ENCODE measurements at regions not wholly inside any gene's neighbourhood (a gene's known extent, or its start where the extent isn't known, plus 50 kb on each side); places are given as distances from the start of the nearest gene placed in this dataset.

GRCh38 chr11:91231226-91231625, 993.4 kb upstream of the FAT3 start:
- CTCF ChIA-PET: no interaction called here
- POLR2A ChIA-PET: no interaction called here
- DNase-seq (ENCODE audit: low read depth, low spot score): no peak

DNA sequence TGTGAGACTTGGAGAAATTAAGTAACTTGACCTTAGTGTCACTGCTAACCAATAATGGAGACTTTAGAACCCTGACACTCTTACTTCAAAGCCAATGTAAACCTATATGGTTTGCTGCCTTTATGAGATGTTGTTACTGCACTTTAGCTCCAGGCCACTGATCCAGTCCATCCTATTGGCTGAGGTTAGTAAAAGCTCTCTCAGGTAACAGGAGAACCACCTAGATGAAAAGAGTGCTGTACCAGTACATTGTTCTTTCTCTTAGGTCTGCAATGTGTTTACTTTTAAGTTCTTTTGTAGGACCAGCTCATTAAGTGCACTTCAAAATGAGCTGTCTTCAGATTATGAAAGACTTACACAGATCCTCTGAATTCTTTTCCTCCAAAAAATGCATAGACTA, 994.0 kb upstream of the FAT3 start:
- TF ChIP-seq REST (IDR thresholded peaks at IDR 0.05; ENCODE audit: insufficient read depth in 1 of 2, low read depth in 2 of 2, low read length in 1 of 2): no peak
- TF ChIP-seq, protein P1, sequence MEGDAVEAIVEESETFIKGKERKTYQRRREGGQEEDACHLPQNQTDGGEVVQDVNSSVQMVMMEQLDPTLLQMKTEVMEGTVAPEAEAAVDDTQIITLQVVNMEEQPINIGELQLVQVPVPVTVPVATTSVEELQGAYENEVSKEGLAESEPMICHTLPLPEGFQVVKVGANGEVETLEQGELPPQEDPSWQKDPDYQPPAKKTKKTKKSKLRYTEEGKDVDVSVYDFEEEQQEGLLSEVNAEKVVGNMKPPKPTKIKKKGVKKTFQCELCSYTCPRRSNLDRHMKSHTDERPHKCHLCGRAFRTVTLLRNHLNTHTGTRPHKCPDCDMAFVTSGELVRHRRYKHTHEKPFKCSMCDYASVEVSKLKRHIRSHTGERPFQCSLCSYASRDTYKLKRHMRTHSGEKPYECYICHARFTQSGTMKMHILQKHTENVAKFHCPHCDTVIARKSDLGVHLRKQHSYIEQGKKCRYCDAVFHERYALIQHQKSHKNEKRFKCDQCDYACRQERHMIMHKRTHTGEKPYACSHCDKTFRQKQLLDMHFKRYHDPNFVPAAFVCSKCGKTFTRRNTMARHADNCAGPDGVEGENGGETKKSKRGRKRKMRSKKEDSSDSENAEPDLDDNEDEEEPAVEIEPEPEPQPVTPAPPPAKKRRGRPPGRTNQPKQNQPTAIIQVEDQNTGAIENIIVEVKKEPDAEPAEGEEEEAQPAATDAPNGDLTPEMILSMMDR (IDR thresholded peaks at IDR 0.05): no peak
- TF ChIP-seq SIN3A (IDR thresholded peaks at IDR 0.05; ENCODE audit: borderline replicate concordance, insufficient read depth, low read depth, low read length): no peak
- TF ChIP-seq POLR2AphosphoS5 (IDR thresholded peaks at IDR 0.05; ENCODE audit: low read depth, low read length): no peak
- no peak for TF ChIP-seq TCF7L2 (IDR thresholded peaks at IDR 0.05; ENCODE audit: low read depth, low read length)
- H3K36me3 ChIP-seq (ENCODE audit: control insufficient read depth, insufficient read depth, low read length): no peaks in the 10 kb centered on the region

More at GRCh38 chr11:91231226-91231625, 993.4 kb upstream of the FAT3 start:
- Histone ChIP-seq H3K27ac (ENCODE audit: low read length) (no peak overlapping the region), H3K36me3 (ENCODE audit: control insufficient read depth, insufficient read depth, low read length) (no peaks in the 10 kb centered on the region), H3K9me3 (ENCODE audit: control insufficient read depth, insufficient read depth, low read depth, low read length) (peaks cover 3% of the 10 kb centered on the region; the same call in 1 of the 2 replicates), H3K4me1 (ENCODE audit: control insufficient read depth, insufficient read depth, low read length) (no peaks in the 10 kb centered on the region), H3K4me3 (ENCODE audit: low read depth in 2 of 2, low read length in 2 of 2) (no peak overlapping the region), H3K27me3 (ENCODE audit: control insufficient read depth, insufficient read depth, low read length) (no peaks in the 10 kb centered on the region)
- no peak for TF ChIP-seq POLR2AphosphoS5 (IDR thresholded peaks at IDR 0.05; ENCODE audit: low read depth, low read length)
- no peak for TF ChIP-seq TCF7L2 (IDR thresholded peaks at IDR 0.05; ENCODE audit: low read depth, low read length)
- TF ChIP-seq REST (IDR thresholded peaks at IDR 0.05; ENCODE audit: insufficient read depth in 1 of 2, low read depth in 2 of 2, low read length in 1 of 2): no peak
- intact Hi-C loops (cut with micrococcal nuclease; ENCODE audit: unreplicated experiment) (no loop called here), in situ Hi-C loops (cut with HindIII; ENCODE audit: low pct_unique_long_range_greater_than_20kb, low sequenced_read_pairs) (no loop called here)
- ATAC-seq: no peak
- BruUV-seq (replicated peaks): no TSS peak

More for the DNA sequence above, 994.0 kb upstream of the FAT3 start:
- DNase-seq (ENCODE audit: low read depth, low spot score) (no peak), ATAC-seq (no peak)
- BruUV-seq (replicated peaks): no TSS peak
- intact Hi-C loops (cut with micrococcal nuclease; ENCODE audit: unreplicated experiment) (no loop called here), in situ Hi-C loops (cut with HindIII; ENCODE audit: low pct_unique_long_range_greater_than_20kb, low sequenced_read_pairs) (no loop called here)
- H3K27ac ChIP-seq (ENCODE audit: low read length): no peak overlapping the region
- CTCF ChIA-PET: no interaction called here
- H3K4me1 ChIP-seq (ENCODE audit: control insufficient read depth, insufficient read depth, low read length): no peaks in the 10 kb centered on the region
- H3K9me3 ChIP-seq (ENCODE audit: control insufficient read depth, insufficient read depth, low read depth, low read length): no peaks in the 10 kb centered on the region
- POLR2A ChIA-PET: no interaction called here
- no peak overlapping the region for H3K4me3 ChIP-seq (ENCODE audit: low read depth in 2 of 2, low read length in 2 of 2)
- H3K27me3 ChIP-seq (ENCODE audit: control insufficient read depth, insufficient read depth, low read length): no peaks in the 10 kb centered on the region
